Stimulated activated CD4-positive, alpha-beta T cell treated with anti-CD3 and anti-CD28 coated beads, Interleukin-1b, Interleukin-23, amount 100 ng/mL, for 24 hours (primary cell): ENCODE measurements at regions not wholly inside any gene's neighbourhood (a gene's known extent, or its start where the extent isn't known, plus 50 kb on each side); places are given as distances from the start of the nearest gene placed in this dataset.

ENCODE experiments used
- DNase-seq, 4 experiments: peaks; one replicate each; pipeline ENCODE4 v3.0.0-alpha.2; 2020; ENCODE audit warnings: low read depth in 4 of 4, low spot score in 1 of 4

- DNase-seq = no peak
These were observed 86.7 kb upstream of the NRIP1 start for GRCh38 chr21:15151385-15152103.

- DNase-seq = no peak
These were observed 87.8 kb upstream of the NRIP1 start for GRCh38 chr21:15152591-15152990.

- DNase-seq = no peak
These were observed 94.7 kb upstream of the NRIP1 start for GRCh38 chr21:15159382-15160020.

- no peak for DNase-seq
These were observed 95.3 kb upstream of the NRIP1 start for GRCh38 chr21:15160136-15160535.

DNA sequence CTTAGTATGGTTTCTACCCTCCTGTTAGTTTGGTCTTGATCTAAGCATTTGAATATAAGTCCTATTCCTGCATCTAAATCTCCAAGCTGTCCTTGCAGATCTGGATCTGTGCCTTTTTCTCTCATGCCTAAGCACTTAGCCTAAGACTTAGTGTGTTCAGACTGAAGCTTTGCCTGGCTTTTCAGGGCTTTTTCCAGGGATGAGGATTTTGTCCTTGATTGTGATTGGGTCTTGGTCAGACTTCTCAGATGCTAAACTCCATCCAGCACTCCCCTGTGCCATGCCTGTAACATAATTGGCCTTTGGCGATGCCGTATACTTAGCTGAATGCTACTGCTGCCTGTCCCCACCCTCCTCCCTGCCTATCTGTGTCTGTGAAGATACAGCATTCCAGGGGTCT is 98.1 kb upstream of the NRIP1 start:
- no peak for DNase-seq

GRCh38 chr21:15164273-15164672 is 99.5 kb upstream of the NRIP1 start:
- DNase-seq = no peak

DNA sequence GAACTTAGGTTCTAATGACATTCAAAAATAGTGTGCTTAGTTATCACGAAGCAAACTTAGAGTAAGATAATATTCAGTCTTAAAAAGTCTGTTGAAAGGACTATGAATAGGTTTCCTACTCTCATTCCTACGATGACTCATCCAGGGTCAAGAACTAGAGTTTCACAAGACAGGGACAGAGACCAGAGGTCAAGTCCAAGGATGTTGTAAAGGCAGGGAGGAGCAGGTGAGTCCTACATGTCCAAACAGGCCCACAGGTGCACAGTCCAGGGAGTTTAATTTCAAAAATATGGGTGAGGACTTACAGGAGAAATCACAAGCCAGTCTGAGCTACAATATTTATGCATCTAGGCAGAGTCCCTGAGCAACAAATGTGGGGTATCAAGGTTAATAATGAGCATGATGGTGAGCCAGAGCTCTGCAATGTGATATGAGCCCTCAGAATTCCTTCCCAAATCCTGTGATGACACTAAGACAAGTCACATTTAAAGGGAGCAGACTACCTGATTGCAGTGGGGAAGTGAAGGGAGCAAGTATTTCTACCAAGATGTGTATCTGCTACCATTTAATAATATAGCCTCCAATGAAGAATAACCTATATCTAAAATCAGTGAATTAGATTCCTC is 100.0 kb upstream of the NRIP1 start:
- no peak for DNase-seq

DNA sequence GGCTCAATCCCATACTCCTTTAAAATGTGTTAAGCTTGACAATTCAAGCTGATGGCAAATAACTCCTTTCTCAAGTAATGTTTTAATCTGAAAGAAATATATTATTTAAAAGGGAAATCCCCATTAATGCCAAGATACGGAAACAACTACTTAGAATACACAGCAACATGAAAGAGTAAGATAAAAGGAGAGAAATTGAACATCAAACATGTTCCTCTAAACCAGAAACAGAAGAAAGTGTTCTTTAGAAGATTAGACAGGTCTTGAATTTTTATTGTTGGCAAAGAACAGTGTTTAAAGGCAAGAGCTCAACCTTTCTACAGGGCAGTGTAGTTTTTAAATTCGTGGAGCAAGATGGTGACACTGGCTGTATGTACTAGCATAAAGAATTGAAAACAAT is 105.8 kb upstream of the NRIP1 start:
- DNase-seq = no peak

- DNase-seq = no peak
These were observed 106.7 kb upstream of the NRIP1 start for GRCh38 chr21:15171546-15171945.

- DNase-seq = no peak
These were observed 108.2 kb upstream of the NRIP1 start for GRCh38 chr21:15172963-15173362.

DNA sequence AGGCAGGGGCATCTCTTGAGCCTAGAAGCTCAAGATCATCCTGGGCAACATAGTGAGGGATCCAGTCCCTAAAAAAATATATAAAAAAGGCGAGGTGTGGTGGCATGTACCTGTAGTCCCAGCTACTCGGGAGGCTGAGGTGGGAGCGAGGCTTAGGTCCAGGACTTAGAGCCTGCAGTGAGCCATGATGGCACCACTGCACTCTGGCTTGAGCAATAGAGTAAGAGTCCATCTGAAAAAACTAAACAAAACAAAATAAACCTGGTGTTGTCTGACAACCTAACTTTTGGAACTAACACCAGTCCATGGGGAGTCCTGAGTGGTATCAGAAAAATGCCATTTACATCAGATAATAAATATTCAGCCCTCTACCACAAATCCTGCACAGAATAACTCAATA is 110.1 kb upstream of the NRIP1 start:
- no peak for DNase-seq

GRCh38 chr21:15182731-15183130 is 117.9 kb upstream of the NRIP1 start:
- no peak for DNase-seq

DNA sequence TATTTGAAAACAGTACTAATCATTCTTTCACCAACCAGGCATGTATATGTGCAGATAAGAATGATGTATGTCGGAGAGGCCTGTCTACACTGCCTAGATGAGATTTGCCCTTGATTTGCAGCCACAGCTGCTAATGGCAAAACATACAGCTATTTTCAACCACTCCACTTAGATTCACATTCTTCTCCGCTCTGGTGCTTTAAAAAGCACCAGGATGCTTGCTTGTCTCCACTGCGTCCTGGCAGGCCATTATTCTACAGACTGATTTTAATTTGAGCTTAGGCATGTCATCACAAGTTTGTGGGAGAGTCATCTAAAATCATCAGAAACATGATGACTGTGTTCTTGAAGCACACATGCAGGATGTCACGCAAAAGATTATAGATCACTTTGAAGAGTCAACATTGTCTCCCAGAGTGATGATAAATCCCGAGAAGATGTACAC is 119.0 kb upstream of the NRIP1 start:
- no peak for DNase-seq

- DNase-seq = no peak
These were observed 125.6 kb upstream of the NRIP1 start for GRCh38 chr21:15190412-15190811.

GRCh38 chr21:15190837-15191236 is 126.0 kb upstream of the NRIP1 start:
- no peak for DNase-seq

DNA sequence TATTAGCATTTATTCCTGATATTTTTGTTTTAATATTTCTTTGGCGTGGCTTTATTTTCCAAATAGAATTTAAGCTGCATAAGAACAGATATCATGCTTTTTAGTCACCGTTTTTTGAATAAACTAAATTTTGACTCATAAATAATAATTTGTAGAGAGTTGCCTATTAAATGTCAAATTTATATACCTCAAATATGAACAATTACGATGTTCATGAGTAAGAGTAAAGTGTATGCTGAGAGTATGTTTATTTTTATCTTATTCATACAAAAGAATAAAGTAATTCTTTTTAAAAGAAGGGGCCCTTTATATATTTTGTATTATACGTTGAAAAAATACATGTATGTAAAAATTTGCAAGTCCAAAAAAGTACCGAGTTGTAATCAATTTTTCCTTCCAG is 126.5 kb upstream of the NRIP1 start:
- DNase-seq = no peak

GRCh38 chr21:15192243-15192642 is 127.4 kb upstream of the NRIP1 start:
- DNase-seq = no peak

GRCh38 chr21:15193937-15194336 is 129.1 kb upstream of the NRIP1 start:
- DNase-seq = no peak

GRCh38 chr21:15195104-15195503 is 130.3 kb upstream of the NRIP1 start:
- DNase-seq = no peak

DNA sequence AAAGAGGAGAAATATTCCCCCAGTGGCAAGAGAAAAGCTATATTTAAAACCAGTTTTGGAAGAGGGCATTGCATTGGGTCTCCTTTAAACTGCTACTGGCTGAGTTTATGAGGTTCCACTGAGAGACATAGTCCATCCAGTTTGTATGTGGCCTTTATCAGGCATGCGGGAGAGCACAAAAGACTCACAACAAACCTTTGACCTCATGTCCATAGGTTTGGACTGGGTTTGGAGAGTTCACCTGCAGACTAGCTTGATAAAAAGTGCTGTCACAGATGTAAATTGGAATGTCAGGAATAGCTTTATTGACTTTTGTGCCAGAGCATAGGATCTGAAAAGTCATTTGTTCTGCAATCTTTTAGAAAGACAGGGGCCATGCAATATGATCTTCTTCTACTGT is 131.0 kb upstream of the NRIP1 start:
- no peak for DNase-seq

GRCh38 chr21:15197696-15198095 is 132.9 kb upstream of the NRIP1 start:
- DNase-seq = no peak
